ENCODE measurements at regions not wholly inside any gene's neighbourhood (a gene's known extent, or its start where the extent isn't known, plus 50 kb on each side); places are given as distances from the start of the nearest gene placed in this dataset.

- DNase-seq: no peak
These were observed 169.8 kb upstream of the PELI2 start for GRCh38 chr14:55948399-55948798.

GRCh38 chr14:55949708-55950107 lies 168.5 kb upstream of the PELI2 start:
- no peak for DNase-seq

GRCh38 chr14:55950135-55950534 lies 168.1 kb upstream of the PELI2 start:
- DNase-seq: no peak

GRCh38 chr14:55951341-55952206 lies 166.6 kb upstream of the PELI2 start:
- DNase-seq: no peak

- DNase-seq: no peak
These were observed 164.1 kb upstream of the PELI2 start for GRCh38 chr14:55954108-55954507.

GRCh38 chr14:55955175-55955574 lies 163.0 kb upstream of the PELI2 start:
- no peak for DNase-seq

- no peak for DNase-seq
These were observed 160.3 kb upstream of the PELI2 start for GRCh38 chr14:55957950-55958349.

- no peak for DNase-seq
These were observed 154.9 kb upstream of the PELI2 start for GRCh38 chr14:55963295-55963694.

- DNase-seq: no peak
These were observed 154.1 kb upstream of the PELI2 start for GRCh38 chr14:55964091-55964490.

GRCh38 chr14:55964821-55965220 lies 153.4 kb upstream of the PELI2 start:
- no peak for DNase-seq

GRCh38 chr14:55965851-55966250 lies 152.4 kb upstream of the PELI2 start:
- DNase-seq: no peak

GRCh38 chr14:55968741-55969140 lies 149.5 kb upstream of the PELI2 start:
- DNase-seq: no peak

- no peak for DNase-seq
These were observed 144.9 kb upstream of the PELI2 start for GRCh38 chr14:55973285-55973800.

- no peak for DNase-seq
These were observed 144.1 kb upstream of the PELI2 start for GRCh38 chr14:55973911-55974630.

- DNase-seq: no peak
These were observed 142.8 kb upstream of the PELI2 start for GRCh38 chr14:55975281-55975910.

- no peak for DNase-seq
These were observed 142.0 kb upstream of the PELI2 start for GRCh38 chr14:55976219-55976618.

GRCh38 chr14:55976655-55977054 lies 141.6 kb upstream of the PELI2 start:
- no peak for DNase-seq

- no peak for DNase-seq
These were observed 140.6 kb upstream of the PELI2 start for GRCh38 chr14:55977392-55978150.

GRCh38 chr14:55979096-55979495 lies 139.1 kb upstream of the PELI2 start:
- no peak for DNase-seq

- DNase-seq: no peak
These were observed 138.4 kb upstream of the PELI2 start for GRCh38 chr14:55979781-55980180.

GRCh38 chr14:55980970-55981369 lies 137.2 kb upstream of the PELI2 start:
- no peak for DNase-seq

GRCh38 chr14:55986069-55986468 lies 132.1 kb upstream of the PELI2 start:
- no peak for DNase-seq

GRCh38 chr14:56000846-56001245 lies 117.4 kb upstream of the PELI2 start:
- no peak for DNase-seq
